NCI-H345 (cell line): ENCODE measurements at regions not wholly inside any gene's neighbourhood (a gene's known extent, or its start where the extent isn't known, plus 50 kb on each side); places are given as distances from the start of the nearest gene placed in this dataset.
"Not testable (repeated sequence)": the region's sequence is repeated elsewhere in the genome, so short reads cannot be mapped to it uniquely, and the experiment has no call there.

ENCODE experiments used
- DNase-seq: peaks from one replicate; lab custom pipeline; 2025; lab: John Stamatoyannopoulos, UW

DNA sequence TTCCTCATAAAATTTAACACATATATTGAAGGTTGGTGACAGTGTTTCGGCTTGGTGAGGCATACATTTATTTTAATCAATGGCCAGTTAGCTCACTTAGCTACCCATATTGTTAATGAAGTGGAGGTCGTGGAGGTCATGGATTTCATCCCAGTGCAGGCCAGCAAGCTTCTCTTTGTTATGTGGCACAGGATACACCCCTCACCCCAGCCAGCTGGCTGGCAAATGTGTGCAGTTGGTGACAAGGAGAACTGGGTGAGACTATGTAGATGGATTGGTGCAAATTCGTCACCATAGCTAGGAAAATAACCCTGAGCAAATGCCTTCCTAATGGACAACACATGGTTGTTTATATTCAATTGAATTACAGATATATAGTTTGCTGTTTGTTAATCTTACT is 50.5 kb upstream of the FOXP2 start:
- DNase-seq, result no peak

DNA sequence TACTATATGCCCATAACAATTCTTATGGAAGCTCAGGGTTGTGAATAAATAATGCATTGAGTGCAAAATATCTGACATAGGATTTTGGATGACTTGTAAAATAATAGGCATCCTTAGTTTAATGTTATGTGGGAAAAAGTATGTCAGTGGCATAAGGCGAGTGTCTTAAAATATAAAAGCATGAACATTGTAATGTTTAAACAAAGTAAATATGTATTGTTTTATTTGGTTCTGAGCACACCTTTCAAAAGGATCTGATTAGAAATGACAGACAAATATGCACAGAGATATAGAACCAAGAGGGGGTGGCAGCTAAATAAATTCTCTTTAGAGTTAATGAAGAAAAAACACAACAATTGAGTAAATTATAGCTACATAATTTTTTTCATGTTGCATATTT is 51.3 kb upstream of the FOXP2 start:
- DNase-seq, result no peak

DNA sequence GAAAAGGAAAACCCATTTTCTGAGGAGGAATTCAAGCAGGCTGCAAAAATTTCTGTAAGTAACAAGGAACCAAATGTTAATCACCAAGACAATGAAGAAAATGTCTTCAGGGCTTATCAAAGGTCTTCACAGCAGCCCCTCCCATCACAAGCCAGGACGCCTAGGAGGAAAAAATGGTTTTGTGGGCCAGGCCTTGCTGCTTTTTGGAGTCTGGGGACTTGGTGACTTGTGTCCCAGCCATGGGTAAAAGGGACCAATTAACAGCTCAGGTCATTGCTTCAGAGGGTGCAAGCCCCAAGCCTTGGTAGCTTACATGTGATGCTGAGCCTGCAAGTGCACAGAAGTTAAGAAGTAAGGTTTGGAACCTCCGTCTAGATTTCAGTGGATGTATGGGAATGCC is 55.7 kb upstream of the FOXP2 start:
- DNase-seq, result no peak

DNA sequence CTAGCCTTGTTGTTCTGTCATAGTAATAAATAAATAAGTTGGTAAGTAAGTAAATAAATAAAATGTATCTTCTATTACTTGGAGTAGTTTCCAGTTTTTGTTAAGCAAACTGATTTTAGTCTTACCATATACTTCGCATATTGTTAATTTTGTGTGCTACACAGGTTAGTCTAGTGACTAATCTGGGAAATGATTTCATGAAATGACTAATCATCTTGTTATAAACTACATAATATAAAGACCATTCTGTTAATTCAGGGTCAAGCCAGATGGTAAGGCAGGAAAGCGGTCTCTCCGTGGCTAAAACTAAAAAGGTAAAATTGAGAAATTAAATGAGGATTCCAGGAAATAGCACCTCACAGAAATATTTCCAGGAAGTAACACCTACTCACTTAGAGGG is 58.5 kb upstream of the FOXP2 start:
- DNase-seq, result no peak

DNA sequence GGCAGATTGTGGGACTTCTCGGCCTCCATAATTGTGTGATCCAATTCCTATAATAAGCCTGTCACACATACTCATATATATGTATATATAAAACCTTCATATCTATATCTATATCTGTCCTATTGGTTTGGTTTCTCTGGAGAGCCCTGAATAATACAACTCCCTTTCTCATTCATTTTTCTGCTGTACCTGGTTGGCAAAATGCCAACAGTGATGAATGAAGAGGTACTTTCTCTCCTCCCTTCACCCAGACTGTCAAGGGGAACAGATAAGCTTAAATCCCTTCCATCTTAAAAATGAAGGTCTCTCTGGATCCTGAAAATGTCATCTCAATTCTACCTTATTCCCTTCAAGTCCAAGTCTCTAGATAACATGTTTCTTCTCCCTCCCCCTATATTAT is 60.3 kb upstream of the FOXP2 start:
- DNase-seq, result peak; percentile 58

DNA sequence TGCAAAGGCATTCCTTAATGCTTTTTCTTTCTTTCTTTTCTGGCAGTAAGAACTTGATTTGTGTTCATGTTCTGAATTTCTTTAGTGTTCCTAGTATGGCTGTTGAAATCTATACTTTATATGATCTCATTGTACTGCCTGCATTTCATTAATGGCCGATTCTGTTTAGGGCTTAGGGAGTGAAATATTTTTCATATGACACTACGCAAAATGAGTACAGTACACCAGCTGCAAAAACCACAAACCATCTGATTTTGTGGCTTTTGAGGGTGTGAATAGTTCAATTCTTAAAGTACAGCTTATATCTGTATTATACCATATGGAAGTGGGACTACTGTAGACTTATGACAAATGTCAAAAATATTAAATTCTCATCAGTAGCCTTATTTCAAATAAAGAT is 69.1 kb upstream of the FOXP2 start:
- DNase-seq, result no peak

DNA sequence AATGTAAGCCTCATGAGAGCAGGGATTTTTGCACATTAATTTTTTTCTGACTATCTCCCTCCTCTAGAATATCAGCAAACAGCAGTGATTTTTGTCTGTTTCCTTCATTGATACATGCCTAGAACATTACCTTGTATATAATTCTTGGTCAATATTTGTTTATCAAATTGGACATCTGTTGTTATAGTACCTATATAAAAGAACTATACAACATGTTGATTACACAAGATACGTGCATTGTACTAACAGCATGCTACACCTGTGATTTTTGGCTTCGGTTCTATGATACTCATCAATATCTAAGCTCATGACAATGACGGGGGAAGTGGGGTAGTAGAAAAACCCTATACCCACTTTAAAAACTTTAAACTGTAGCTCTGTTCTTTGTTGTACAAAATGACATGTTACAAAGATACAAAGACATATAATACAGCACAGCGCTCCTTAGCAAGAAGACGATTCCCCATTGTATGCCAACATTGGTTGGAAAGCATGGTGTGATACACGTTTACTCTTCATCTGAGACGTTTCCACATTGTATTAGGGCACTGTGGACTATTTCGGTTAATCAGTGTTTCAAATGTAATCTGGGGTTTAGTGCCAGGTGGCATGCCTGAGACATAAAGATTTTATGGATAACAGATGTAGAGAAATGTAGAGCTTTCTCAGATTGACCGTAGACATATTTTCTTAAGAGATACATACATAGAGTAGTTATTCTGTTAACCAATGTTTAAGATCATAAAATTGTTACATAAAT is 70.5 kb upstream of the FOXP2 start:
- DNase-seq, result peak; percentile 42

DNA sequence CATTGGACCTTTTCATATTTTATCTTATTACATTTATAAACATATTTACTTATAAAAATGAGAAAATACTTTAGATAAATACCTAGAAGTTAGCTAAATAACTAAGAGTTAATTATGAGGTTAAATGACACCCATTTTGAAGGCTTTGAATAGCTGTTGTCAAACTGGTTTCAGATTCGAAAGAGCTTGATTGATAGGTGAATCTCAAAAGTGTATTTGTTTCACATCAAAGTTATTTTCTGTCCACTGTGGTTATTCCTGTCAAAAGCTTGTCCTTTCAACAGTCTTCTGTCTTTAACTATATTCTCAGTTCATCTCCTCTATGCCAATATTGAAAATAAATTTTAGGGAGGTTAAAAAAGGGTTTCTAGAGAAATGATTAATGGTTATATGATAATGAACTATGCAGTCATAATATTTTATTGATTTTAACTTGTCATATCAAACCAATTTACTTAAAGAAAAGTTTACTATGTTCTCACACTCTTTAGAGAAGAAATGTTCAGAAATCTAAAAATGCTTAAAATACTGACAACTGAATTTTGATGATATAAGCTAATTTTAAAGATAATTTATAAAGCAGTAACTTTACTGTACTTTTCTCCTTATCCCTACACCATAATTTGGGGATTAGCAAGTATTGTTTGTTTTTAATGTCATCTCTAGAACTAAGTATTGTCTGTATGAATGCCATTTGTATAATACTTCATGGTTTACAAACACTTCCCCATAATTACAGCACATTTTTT is 72.0 kb upstream of the FOXP2 start:
- DNase-seq, result no peak

DNA sequence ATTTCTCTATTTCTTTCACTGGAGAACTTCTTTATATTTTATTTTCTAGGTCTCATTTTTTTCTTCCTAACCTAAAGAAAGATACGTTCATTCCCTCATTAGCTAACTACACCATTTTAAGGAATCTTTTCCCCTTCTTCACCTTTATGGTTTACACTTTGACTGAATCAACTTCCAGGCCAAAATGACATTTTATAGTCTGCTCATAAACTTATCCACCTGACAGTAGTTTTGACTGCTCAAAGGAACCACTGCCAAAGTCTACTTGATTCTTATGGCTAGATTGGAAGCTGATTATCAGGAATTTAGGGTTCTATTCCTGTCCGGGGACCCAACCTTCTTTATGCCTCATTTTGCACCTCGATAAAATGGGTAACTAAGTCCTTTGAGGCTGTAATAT is 73.0 kb upstream of the FOXP2 start:
- no peak for DNase-seq

DNA sequence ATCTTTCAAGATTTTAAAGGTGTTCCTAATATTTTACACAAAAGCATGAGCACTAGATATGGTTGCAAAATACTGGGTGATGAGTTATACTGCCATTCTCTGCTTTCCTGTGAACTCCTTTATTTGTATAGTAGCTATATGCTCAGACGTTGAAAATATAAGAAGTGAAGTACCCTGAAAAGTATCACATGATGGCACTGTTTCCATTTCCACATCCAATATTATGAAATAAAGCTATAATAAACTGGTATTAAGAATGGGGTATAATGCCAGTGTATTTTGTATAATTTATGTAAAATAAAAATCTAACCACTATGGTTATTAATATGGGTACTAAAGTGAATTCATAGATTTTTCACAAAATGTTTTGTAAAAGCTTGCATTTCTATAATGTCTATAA is 79.6 kb upstream of the FOXP2 start:
- no peak for DNase-seq

DNA sequence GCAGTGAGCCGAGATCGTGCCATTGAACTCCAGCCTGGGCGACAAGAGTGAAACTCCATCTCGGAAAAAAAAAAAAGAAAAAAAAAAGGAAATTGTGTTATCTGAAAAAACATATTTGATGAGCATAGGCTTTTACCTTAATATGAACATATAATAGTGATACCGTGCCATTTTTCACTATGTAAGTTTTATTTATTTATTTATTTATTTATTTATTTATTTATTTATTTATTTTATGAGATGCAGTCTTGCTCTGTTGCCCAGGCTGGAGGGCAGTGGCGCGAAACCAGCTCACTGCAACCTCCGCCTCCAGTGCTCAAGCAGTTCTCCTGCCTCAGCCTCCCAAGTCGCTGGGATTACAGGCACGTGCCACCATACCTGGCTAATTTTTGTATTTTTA is 85.2 kb upstream of the FOXP2 start:
- not testable (repeated sequence) for DNase-seq

DNA sequence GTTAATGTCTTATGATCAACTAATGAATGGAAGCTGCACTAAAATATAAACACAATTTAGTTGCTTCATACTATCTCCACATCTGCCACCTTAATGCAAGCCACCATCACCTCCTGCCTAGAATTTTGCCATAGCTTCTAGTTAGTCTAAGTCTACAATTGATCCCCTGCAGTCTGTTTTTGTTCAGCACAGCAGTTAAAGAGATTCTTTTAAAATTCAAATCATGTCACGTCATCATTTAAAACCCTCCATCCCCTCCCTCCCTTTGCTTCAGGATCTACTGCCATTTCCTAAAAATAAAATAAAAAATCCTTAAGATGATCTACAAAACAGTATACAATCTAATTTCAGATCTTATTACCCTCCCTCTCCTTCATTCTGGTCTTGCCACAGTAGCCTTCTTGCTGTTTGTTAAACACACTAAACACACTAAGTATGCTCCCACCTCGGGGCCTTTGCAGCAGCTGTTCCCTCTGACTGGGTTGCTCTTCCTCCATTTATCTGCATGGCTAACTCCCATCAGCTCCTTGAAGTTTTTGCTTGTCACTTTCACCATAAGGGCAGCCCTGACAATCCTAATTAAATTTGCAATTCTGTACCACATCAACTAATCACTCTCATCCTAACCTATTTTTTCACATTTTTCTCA is 97.0 kb upstream of the FOXP2 start:
- no peak for DNase-seq

DNA sequence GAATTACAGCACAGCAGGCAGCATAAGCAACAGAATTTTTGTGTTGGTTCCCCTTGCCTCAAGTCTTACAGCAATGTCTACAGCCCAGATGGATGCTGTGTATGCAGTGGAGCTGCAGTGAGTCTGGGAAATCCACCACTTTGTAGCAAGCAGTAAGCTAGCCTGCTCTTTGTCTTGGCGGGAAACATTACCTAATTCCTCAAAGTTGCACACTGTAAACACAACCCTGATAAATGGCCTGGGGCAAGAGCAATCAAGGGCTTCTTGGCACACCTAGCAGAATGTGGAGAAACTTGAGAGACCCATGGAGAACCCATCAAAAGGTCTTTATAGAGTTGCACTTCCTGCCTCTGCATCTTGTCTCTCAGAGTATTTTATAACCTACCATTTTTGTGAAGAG is 102.0 kb upstream of the FOXP2 start:
- DNase-seq, result no peak

DNA sequence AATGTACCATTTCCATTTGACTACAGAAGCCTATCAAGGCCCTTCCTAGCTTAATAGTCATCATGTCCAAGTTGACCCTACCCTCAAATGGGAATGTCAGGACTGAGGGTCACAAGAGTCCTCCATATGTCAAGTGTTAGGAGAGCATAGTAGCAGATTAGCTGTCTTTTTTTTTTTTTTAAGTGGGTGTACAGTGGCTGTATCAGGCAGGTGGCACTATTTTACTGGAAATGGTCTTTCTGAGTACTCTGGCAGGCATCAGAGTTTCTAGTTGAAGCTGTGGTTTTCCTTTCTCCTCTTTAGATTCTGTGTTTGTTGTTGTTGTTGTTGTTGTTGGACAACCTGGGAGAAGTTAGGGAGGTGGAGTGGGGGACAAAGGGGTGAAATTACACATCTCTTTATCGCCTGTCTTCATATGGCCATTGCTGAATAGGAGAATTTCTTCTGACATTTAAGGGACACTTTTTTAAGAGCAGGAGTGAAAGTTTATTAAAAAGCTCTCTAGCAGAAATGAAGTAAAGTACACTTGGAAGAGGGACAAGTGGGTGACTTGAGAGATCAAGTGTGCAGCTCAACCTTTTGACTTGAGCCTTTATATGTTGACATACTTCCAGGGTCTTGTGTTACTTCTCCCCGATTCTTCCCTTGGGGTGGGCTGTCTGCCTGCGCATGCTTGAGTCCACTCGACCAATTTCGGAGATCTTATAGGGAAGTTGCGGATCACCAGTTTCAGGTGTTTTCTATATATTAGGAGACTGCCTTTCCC is 104.1 kb upstream of the FOXP2 start:
- DNase-seq, result peak; percentile 10

DNA sequence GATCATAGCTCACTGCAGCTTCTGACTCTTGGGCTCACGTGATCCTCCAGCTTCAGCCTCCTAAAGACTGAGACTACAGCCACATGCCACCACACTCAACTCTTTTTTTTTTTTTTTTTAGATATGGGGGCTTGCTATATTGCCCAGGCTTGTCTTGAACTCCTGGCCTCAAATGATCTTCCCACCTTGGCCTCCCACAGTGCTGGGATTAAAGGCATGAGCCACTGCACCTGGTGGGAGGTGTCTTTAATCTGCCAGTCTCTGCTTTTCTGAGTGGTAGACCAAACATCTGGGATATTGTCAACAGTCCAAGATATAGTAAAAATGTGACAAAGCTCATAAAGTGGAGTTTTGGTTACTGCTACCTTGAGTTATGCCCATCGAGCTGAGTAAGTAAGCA is 104.9 kb upstream of the FOXP2 start:
- no peak for DNase-seq

DNA sequence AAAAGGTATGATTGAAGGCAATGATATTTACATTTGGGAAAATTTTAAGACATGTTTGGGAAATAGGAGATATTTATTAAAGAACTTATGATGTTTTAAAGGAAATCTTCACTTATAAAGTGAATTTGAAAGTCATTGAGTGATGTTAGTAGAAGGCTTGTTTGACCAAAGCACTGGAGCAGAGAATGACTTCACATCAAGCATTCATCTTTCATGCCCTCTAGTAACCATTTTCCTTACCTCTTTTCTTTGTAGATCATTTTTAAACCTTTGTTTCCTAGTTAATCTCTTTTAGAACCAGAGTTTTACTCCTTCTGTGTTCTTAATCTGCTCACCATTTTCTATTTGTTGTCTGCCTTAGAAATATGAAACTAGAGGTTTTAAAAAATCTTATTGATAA is 111.3 kb upstream of the FOXP2 start:
- no peak for DNase-seq

DNA sequence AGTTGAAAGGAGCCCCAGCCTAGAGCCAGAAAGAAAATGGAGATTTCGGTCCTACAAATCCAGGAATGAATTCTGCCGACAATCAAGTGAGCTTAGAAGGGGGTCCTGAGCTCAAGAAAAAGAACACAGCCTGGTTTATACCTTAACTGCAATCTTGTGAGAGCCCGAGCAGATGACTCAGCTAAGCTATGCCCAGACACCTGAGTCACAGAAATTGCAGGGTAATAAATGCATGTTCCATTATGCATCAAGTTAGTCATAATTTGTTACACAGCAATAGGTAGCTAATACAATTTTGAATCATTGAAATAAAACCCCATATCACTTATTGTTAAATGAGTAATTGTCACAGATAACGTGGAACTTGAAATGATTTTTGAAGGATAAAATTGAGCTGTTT is 111.8 kb upstream of the FOXP2 start:
- no peak for DNase-seq

DNA sequence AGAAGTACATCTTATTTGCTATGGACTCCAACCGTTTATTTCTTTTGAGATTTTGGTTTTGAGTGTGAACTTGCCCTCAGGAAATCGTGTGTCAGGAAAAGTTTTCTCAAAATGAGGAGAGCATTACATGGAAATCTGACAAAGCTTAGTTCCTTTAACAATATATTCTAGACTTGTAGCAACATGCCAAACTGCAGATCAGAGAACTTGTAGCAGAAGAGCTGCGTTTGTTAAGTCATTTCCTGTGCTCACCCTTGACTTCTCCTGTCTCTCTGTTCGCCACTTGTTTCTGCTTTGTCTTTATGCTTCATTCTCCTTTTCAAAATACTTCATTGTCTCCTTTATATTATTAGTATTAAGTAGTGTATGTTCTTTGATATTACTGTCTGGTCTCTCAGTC is 116.6 kb upstream of the FOXP2 start:
- DNase-seq, result no peak

DNA sequence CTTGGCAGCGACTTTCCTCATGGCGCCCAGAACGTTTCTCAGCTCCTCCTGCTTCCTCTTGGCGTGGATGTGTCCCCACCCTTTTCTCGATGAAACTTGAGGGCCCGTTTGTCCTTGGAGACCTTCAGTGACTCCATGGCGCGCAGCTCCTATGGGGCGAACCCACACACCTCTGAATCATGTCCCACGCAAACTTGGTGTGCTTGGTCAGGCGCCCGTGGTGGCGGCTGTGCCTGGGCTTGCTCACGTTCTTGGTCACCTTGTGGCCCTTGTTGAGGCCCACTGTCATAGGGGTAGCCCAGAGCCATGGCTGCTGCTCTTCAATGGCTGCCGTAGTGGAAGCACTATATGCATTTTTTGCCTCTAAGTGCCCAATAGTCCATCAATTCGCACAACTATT is 117.5 kb upstream of the FOXP2 start:
- no peak for DNase-seq

DNA sequence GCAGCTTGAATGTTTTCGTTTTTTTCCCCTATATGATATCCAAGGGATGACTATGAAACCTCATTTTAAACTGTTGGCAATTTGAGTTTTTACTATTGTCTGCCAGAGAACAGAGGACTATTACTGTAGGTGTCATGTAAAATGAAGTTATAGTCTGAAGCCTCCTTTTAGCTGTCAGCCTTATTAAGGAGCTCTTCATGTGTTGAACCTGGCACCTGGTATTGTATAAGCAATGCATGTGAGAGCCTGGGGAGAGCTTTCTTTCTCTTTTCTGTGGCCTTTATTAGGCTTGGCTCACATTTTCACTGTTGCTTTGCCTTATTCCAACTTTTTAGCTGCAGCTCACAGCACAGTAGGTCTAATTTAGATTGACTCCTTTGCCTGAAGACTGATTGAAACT is 119.1 kb upstream of the FOXP2 start:
- DNase-seq, result no peak

DNA sequence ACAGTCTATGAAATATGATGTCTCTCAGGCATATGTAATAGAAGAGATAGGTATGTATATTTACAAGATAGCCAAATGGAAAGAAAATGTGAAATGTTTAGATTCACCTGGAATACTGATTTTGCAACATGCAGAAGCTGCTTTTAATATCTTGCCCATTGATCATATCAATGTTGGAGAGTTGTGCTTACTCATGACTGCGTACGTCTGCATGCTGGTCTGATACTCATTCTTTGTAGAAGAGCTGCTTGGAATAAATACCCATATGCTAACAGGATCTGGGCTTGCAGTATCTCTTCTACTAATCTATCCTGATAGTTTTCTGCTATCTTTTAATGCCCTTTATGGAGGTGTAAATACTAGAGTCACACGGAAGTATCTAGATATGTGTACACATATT is 120.6 kb upstream of the FOXP2 start:
- no peak for DNase-seq

DNA sequence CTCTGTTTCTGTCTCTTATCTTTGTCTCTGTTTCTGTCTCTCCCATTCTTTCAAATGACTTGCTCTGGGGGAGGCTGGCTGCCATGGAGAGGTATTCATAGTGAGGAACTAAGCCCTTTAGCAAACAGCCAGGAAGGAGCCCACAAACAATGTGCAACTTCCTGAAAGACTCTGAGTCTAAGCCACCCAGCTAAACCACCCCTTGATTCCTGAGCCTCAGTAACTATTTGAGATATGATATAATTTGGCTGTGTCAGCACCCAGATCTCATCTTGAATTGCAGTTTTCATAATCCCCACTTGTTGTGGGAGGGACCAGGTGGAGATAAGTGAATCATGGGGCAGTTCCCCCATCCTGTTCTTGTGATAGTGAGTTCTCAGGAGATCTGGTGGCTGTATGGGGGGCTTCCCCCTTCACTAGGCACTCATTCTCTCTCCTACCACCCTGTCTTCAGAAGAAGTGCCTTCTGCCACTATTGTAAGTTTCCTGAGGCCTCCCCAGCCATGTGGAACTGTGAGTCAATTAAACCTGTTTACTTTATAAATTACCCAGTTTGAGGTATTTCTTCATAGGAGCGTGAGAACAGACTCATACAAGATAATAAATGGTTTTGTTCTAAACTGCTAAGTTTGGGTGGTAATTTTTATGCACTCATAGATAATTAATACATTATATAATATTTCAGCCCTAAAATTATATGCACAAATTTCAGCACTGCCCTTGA is 121.2 kb upstream of the FOXP2 start:
- no peak for DNase-seq
